ENCODE measurements at regions not wholly inside any gene's neighbourhood (a gene's known extent, or its start where the extent isn't known, plus 50 kb on each side); places are given as distances from the start of the nearest gene placed in this dataset.

- no peak for TF ChIP-seq FOS (IDR thresholded peaks at IDR 0.05; ENCODE audit: borderline replicate concordance, insufficient read depth, low read length)
- H3K36me3 ChIP-seq (ENCODE audit: control insufficient read depth in 2 of 2, extremely low read depth in 1 of 2, insufficient read depth in 2 of 2, low read length in 2 of 2) = no peaks in the 10 kb centered on the region
- H3K9me3 ChIP-seq (replicated peaks; ENCODE audit: control insufficient read depth, insufficient read depth, low read length) = no peaks in the 10 kb centered on the region
- H3K9ac ChIP-seq (replicated peaks; ENCODE audit: extremely low read depth, insufficient read depth, low read length) = no peak overlapping the region
- H3K27me3 ChIP-seq (ENCODE audit: control insufficient read depth in 2 of 2, insufficient read depth in 2 of 2, low read length in 2 of 2) = no peaks in the 10 kb centered on the region
- H4K20me1 ChIP-seq (replicated peaks; ENCODE audit: control insufficient read depth, extremely low read depth, insufficient read depth, low read length) = no peaks in the 10 kb centered on the region
- no TSS peak for BruUV-seq (replicated peaks)
- no peak overlapping the region for H3K4me2 ChIP-seq (ENCODE audit: insufficient read depth, low read length)
- intact Hi-C loops (cut with micrococcal nuclease) (no loop called here), dilution Hi-C loops (cut with MboI; ENCODE audit: extremely low pct_ligation_motif_present, low sequenced_read_pairs) (no loop called here)
- no peaks in the 10 kb centered on the region for H3K79me2 ChIP-seq (ENCODE audit: control insufficient read depth, insufficient read depth, low read length)
- no peak overlapping the region for H2AFZ ChIP-seq (ENCODE audit: low read depth, low read length)
- no peak overlapping the region for H3K4me3 ChIP-seq (replicated peaks in 1 of 3; ENCODE audit: insufficient read depth in 1 of 3, low read depth in 1 of 3, low read length in 3 of 3)
- CTCF ChIA-PET = no interaction called here
- no peak for DNase-seq (ENCODE audit: low read depth, low spot score)
- FAIRE-seq = no peak
- POLR2A ChIA-PET = no interaction called here
- H3K4me1 ChIP-seq (ENCODE audit: control insufficient read depth, extremely low read depth, insufficient read depth, low read length) = no peaks in the 10 kb centered on the region
- no peak overlapping the region for H3K27ac ChIP-seq (ENCODE audit: insufficient read depth, low read depth, low read length)
- H3K9me1 ChIP-seq (replicated peaks; ENCODE audit: control insufficient read depth, extremely low read depth, insufficient read depth, low read length) = no peaks in the 10 kb centered on the region
These were observed 111.3 kb upstream of the SEMA6A start for GRCh38 chr5:116685931-116686330.

DNA sequence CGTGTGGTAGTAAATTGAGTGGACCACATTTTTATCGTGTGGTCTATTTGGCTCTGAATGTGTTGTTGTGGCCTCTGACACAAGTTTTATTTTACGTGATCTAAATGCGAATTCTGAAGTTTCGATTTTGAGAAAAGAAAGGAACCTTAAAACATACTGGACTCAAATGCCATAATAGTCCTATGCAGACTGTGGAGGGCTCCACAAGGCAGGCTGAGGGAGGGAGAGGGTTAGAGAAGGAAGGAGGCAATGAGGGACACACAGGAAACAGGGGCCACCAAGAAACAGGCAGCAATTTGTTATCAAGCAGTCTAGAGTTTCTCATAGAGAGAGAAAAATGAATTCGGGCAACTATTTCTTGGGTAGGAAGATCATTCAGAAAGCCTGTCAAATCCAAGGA is 110.4 kb upstream of the SEMA6A start:
- Histone ChIP-seq H3K4me1 (ENCODE audit: control insufficient read depth, extremely low read depth, insufficient read depth, low read length) (no peaks in the 10 kb centered on the region), H2AFZ (ENCODE audit: low read depth, low read length) (no peak overlapping the region), H3K36me3 (ENCODE audit: control insufficient read depth in 2 of 2, extremely low read depth in 1 of 2, insufficient read depth in 2 of 2, low read length in 2 of 2) (no peaks in the 10 kb centered on the region), H3K9me3 (replicated peaks; ENCODE audit: control insufficient read depth, insufficient read depth, low read length) (no peaks in the 10 kb centered on the region), H3K27ac (ENCODE audit: insufficient read depth, low read depth, low read length) (no peak overlapping the region), H3K4me3 (replicated peaks in 1 of 3; ENCODE audit: insufficient read depth in 1 of 3, low read depth in 1 of 3, low read length in 3 of 3) (no peak overlapping the region), H3K79me2 (ENCODE audit: control insufficient read depth, insufficient read depth, low read length) (no peaks in the 10 kb centered on the region), H3K9ac (replicated peaks; ENCODE audit: extremely low read depth, insufficient read depth, low read length) (no peak overlapping the region), H3K4me2 (ENCODE audit: insufficient read depth, low read length) (no peak overlapping the region), H3K27me3 (ENCODE audit: control insufficient read depth in 2 of 2, insufficient read depth in 2 of 2, low read length in 2 of 2) (no peaks in the 10 kb centered on the region), H4K20me1 (replicated peaks; ENCODE audit: control insufficient read depth, extremely low read depth, insufficient read depth, low read length) (no peaks in the 10 kb centered on the region), H3K9me1 (replicated peaks; ENCODE audit: control insufficient read depth, extremely low read depth, insufficient read depth, low read length) (no peaks in the 10 kb centered on the region)
- TF ChIP-seq, protein P1, sequence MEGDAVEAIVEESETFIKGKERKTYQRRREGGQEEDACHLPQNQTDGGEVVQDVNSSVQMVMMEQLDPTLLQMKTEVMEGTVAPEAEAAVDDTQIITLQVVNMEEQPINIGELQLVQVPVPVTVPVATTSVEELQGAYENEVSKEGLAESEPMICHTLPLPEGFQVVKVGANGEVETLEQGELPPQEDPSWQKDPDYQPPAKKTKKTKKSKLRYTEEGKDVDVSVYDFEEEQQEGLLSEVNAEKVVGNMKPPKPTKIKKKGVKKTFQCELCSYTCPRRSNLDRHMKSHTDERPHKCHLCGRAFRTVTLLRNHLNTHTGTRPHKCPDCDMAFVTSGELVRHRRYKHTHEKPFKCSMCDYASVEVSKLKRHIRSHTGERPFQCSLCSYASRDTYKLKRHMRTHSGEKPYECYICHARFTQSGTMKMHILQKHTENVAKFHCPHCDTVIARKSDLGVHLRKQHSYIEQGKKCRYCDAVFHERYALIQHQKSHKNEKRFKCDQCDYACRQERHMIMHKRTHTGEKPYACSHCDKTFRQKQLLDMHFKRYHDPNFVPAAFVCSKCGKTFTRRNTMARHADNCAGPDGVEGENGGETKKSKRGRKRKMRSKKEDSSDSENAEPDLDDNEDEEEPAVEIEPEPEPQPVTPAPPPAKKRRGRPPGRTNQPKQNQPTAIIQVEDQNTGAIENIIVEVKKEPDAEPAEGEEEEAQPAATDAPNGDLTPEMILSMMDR (IDR thresholded peaks at IDR 0.05; ENCODE audit: extremely low read depth in 1 of 2, insufficient read depth in 1 of 2, low read depth in 1 of 2, low read length in 2 of 2) = no peak
- TF ChIP-seq POLR2AphosphoS5 (IDR thresholded peaks at IDR 0.05; ENCODE audit: insufficient read depth, low read depth, low read length) (no peak), MAX (IDR thresholded peaks at IDR 0.05; ENCODE audit: insufficient read depth, insufficient read length) (no peak), JUN (IDR thresholded peaks at IDR 0.05; ENCODE audit: borderline replicate concordance, insufficient read depth, insufficient read length, low read depth) (no peak), EZH2 (IDR thresholded peaks at IDR 0.05; ENCODE audit: borderline replicate concordance, low read depth, low read length, severe bottlenecking) (no peak)
- CTCF ChIA-PET = no interaction called here
- FAIRE-seq = no peak
- POLR2A ChIA-PET = no interaction called here
- BruUV-seq (replicated peaks) = no TSS peak
- dilution Hi-C loops (cut with MboI; ENCODE audit: extremely low pct_ligation_motif_present, low sequenced_read_pairs) (no loop called here), intact Hi-C loops (cut with micrococcal nuclease) (no loop called here)
- DNase-seq (ENCODE audit: low read depth, low spot score) = no peak
